GM13977 (cell line): ENCODE measurements at regions not wholly inside any gene's neighbourhood (a gene's known extent, or its start where the extent isn't known, plus 50 kb on each side); places are given as distances from the start of the nearest gene placed in this dataset.

Source experiments
- DNase-seq: peaks from one replicate; pipeline ENCODE4 v3.0.0; 2012; ENCODE audit warnings: low spot score
- CTCF ChIP-seq: IDR thresholded peaks from 2 replicates; pipeline ENCODE4 v1.5.1; 2012; ENCODE audit warnings: mild to moderate bottlenecking, control low read depth; ENCODE audit not compliant: insufficient read depth; ENCODE audit errors: extremely low read depth, missing control alignments
- in situ Hi-C: fragments of 300-500 bp; cut with MboI; formaldehyde crosslinking; loops from one replicate; pipeline ENCODE4 v1.12.0; 2022; ENCODE audit warnings: low sequenced_read_pairs, low pct_unique_long_range_greater_than_20kb, mixed read lengths, inconsistent platforms; ENCODE audit not compliant: unreplicated experiment

GRCh38 chr2:139759000-139759505 is 978.9 kb upstream of the NXPH2 start:
- DNase-seq, result no peak
- no peak for TF ChIP-seq CTCF
- in situ Hi-C loops, result no loop called here

- in situ Hi-C loops, result no loop called here
- TF ChIP-seq CTCF, result no peak
- DNase-seq, result no peak
Measured at GRCh38 chr2:139746901-139747300, 966.7 kb upstream of the NXPH2 start.

- no peak for TF ChIP-seq CTCF
- no peak for DNase-seq
- in situ Hi-C loops, result no loop called here
Measured at GRCh38 chr2:139744273-139744672, 964.1 kb upstream of the NXPH2 start.

- in situ Hi-C loops, result no loop called here
- no peak for DNase-seq
- no peak for TF ChIP-seq CTCF
Measured at GRCh38 chr2:139742216-139743172, 962.3 kb upstream of the NXPH2 start.

- DNase-seq, result no peak
- TF ChIP-seq CTCF, result no peak
- in situ Hi-C loops, result no loop called here
Measured at GRCh38 chr2:139737659-139738058, 957.5 kb upstream of the NXPH2 start.

GRCh38 chr2:139730197-139730596 is 950.0 kb upstream of the NXPH2 start:
- in situ Hi-C loops, result no loop called here
- no peak for DNase-seq
- TF ChIP-seq CTCF, result no peak
